PC-9 (cell line): ENCODE measurements at regions not wholly inside any gene's neighbourhood (a gene's known extent, or its start where the extent isn't known, plus 50 kb on each side); places are given as distances from the start of the nearest gene placed in this dataset.

ENCODE experiments used
- BruUV-seq: library from RNA; stranded (reverse); fragments of 400-500 nt; replicated peaks from 2 replicates; lab custom pipeline; 2021; lab: Mats Ljungman, UMichigan
- CTCF ChIA-PET: fragments of 300-600 bp; sonication (Branson Sonifier 250); formaldehyde crosslinking; loops from one replicate; lab custom pipeline; 2022; ENCODE audit warnings: antibody characterized with exemption; lab: Charles Lee
- POLR2A ChIA-PET: fragments of 300-600 bp; sonication (Branson Sonifier 250); formaldehyde crosslinking; loops from one replicate; lab custom pipeline; 2022; ENCODE audit warnings: antibody characterized with exemption; ENCODE audit not compliant: unreplicated experiment; lab: Charles Lee
- DNase-seq, 2 experiments: peaks; one replicate each; pipeline versions ENCODE4 v3.0.0 to v3.0.0-alpha.2; 2015 to 2022; ENCODE audit warnings: mixed read lengths in 1 of 2
- H2AFZ ChIP-seq: fragments of 200-600 bp; sonication (generic); 2 replicates; pipeline ENCODE4 v1.8.1; 2017; ENCODE audit warnings: antibody characterized with exemption
- H3F3A ChIP-seq: fragments of 200-600 bp; sonication (generic); 2 replicates; pipeline ENCODE4 v1.8.1; 2017; ENCODE audit warnings: antibody characterized with exemption, mild to moderate bottlenecking, low read depth; ENCODE audit not compliant: insufficient read depth
- H3K27ac ChIP-seq: fragments of 200-600 bp; sonication (generic); 2 replicates; pipeline ENCODE4 v1.6.1; 2016; ENCODE audit warnings: mixed run types
- H3K27me3 ChIP-seq: fragments of 200-600 bp; sonication (generic); 2 replicates; pipeline ENCODE4 v1.6.1; 2016; ENCODE audit warnings: low read depth, mixed run types; ENCODE audit not compliant: insufficient read depth
- H3K36me3 ChIP-seq: fragments of 200-600 bp; sonication (generic); 2 replicates; pipeline ENCODE4 v1.6.1; 2016; ENCODE audit warnings: low read depth, mixed run types
- H3K4me1 ChIP-seq: fragments of 200-600 bp; sonication (generic); replicated peaks from 2 replicates; pipeline ENCODE4 v1.6.1; 2016; ENCODE audit warnings: mixed run types; ENCODE audit not compliant: insufficient read depth
- H3K4me2 ChIP-seq: fragments of 200-600 bp; sonication (generic); 2 replicates; pipeline ENCODE4 v1.6.1; 2017; ENCODE audit warnings: mixed run types
- H3K4me3 ChIP-seq: fragments of 200-600 bp; sonication (generic); 2 replicates; pipeline ENCODE4 v1.6.1; 2016; ENCODE audit warnings: mixed run types
- H3K79me2 ChIP-seq: fragments of 200-600 bp; sonication (generic); 2 replicates; pipeline ENCODE4 v1.6.1; 2017; ENCODE audit warnings: low read depth, mixed run types
- H3K9me2 ChIP-seq: fragments of 200-600 bp; sonication (generic); 2 replicates; pipeline ENCODE4 v1.8.1; 2017; ENCODE audit warnings: mild to moderate bottlenecking; ENCODE audit not compliant: insufficient read depth
- H3K9me3 ChIP-seq: fragments of 200-600 bp; sonication (generic); 2 replicates; pipeline ENCODE4 v1.8.1; 2016; ENCODE audit warnings: low read depth; ENCODE audit not compliant: insufficient read depth
- H4K20me1 ChIP-seq: fragments of 200-600 bp; sonication (generic); 2 replicates; pipeline ENCODE4 v1.8.1; 2017; ENCODE audit not compliant: insufficient read depth
- CTCF ChIP-seq: fragments of 200-600 bp; sonication (generic); conservative IDR thresholded peaks from 2 replicates; pipeline ENCODE4 v1.6.1; 2017; ENCODE audit warnings: mixed run types, antibody characterized with exemption, mild to moderate bottlenecking, moderate library complexity
- EZH2 ChIP-seq: fragments of 200-600 bp; sonication (generic); IDR thresholded peaks from 2 replicates; pipeline ENCODE4 v1.8.0; 2017; ENCODE audit warnings: antibody characterized with exemption, low read depth
- intact Hi-C: fragments of 100-400 bp; cut with micrococcal nuclease; formaldehyde crosslinking; loops from one replicate; pipeline ENCODE4 v1.10.0; 2022; ENCODE audit not compliant: unreplicated experiment

- Histone ChIP-seq H3K4me2 (no peak overlapping the region), H3K4me3 (no peak overlapping the region), H3F3A (no peaks in the 10 kb centered on the region), H3K36me3 (no peaks in the 10 kb centered on the region), H3K27me3 (no peaks in the 10 kb centered on the region), H3K79me2 (no peaks in the 10 kb centered on the region), H3K9me3 (no peaks in the 10 kb centered on the region), H3K27ac (no peak overlapping the region), H2AFZ (no peak overlapping the region), H3K9me2 (no peaks in the 10 kb centered on the region), H4K20me1 (no peaks in the 10 kb centered on the region), H3K4me1 (no peaks in the 10 kb centered on the region)
- no peak for DNase-seq
- intact Hi-C loops = no loop called here
- POLR2A ChIA-PET = no interaction called here
- BruUV-seq = no TSS peak
- no peak for TF ChIP-seq EZH2
- no peak for TF ChIP-seq CTCF
- CTCF ChIA-PET = no interaction called here
These were observed 408.3 kb downstream of the DSC3 start for GRCh38 chr18:30634249-30634648.

- ChIA-PET POLR2A (no interaction called here), CTCF (no interaction called here)
- BruUV-seq = no TSS peak
- no peaks in the 10 kb centered on the region for H3K9me3 ChIP-seq
- H3K4me1 ChIP-seq = no peaks in the 10 kb centered on the region
- H4K20me1 ChIP-seq = no peaks in the 10 kb centered on the region
- no peak overlapping the region for H3K4me3 ChIP-seq
- TF ChIP-seq CTCF (no peak), EZH2 (no peak)
- H3K9me2 ChIP-seq = no peaks in the 10 kb centered on the region
- H3K79me2 ChIP-seq = no peaks in the 10 kb centered on the region
- H3K27ac ChIP-seq = no peak overlapping the region
- H3K36me3 ChIP-seq = no peaks in the 10 kb centered on the region
- H3K4me2 ChIP-seq = no peak overlapping the region
- no peaks in the 10 kb centered on the region for H3K27me3 ChIP-seq
- H3F3A ChIP-seq = no peaks in the 10 kb centered on the region
- intact Hi-C loops = no loop called here
- no peak overlapping the region for H2AFZ ChIP-seq
- DNase-seq = no peak
These were observed 410.4 kb downstream of the DSC3 start for GRCh38 chr18:30632071-30632698.

GRCh38 chr18:30625961-30626360 lies 416.6 kb downstream of the DSC3 start:
- Histone ChIP-seq H3K9me3 (no peaks in the 10 kb centered on the region), H3K27ac (no peak overlapping the region), H3K9me2 (no peaks in the 10 kb centered on the region), H4K20me1 (no peaks in the 10 kb centered on the region), H3K79me2 (no peaks in the 10 kb centered on the region), H3K4me2 (no peak overlapping the region), H3K4me3 (no peak overlapping the region), H3F3A (no peaks in the 10 kb centered on the region), H3K36me3 (no peaks in the 10 kb centered on the region), H2AFZ (no peak overlapping the region), H3K4me1 (no peaks in the 10 kb centered on the region), H3K27me3 (no peaks in the 10 kb centered on the region)
- intact Hi-C loops = no loop called here
- TF ChIP-seq EZH2 (no peak), CTCF (no peak)
- ChIA-PET CTCF (no interaction called here), POLR2A (no interaction called here)
- no TSS peak for BruUV-seq
- DNase-seq = no peak
